Testis (tissue), 2 donors: ENCODE measurements at regions not wholly inside any gene's neighbourhood (a gene's known extent, or its start where the extent isn't known, plus 50 kb on each side); places are given as distances from the start of the nearest gene placed in this dataset.

Experiments
- POLR2A ChIP-seq: fragments of 450-650 bp; IDR thresholded peaks from one replicate; pipeline ENCODE4 v1.6.1; 2017; ENCODE audit warnings: antibody characterized with exemption, mild to moderate bottlenecking, moderate library complexity
- TF ChIP-seq, protein P1 (sequence below), 3 experiments: fragments of 450-650 bp in 2 of 3; fragments of 200-600 bp in 1 of 3; sonication (generic) in 1 of 3; IDR thresholded peaks; one replicate each; pipeline ENCODE4 v1.5.1; 2016 to 2019; ENCODE audit warnings: antibody characterized with exemption in 3 of 3, mild to moderate bottlenecking in 2 of 3, moderate library complexity in 1 of 3

DNA sequence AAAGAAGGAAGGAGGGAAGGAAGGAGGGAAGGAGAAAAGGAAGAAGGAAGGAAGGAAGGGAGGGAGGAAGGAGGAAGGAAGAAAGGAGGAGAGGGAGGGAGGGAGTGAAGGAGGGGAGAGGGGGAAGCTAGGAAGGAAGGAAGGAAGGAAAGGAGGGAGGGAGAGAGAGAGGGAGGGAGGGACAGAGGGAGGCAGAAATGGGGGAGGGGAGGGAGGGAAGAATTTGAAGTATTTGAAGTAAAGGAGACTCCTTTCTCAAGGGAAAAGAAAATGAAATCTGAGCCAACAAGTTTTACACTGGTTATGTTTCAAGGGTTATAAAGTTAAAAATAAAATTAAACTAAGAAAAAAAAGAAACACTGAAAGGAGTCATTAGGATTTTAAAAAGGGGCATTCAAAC is 431.4 kb downstream of the BRINP3 start:
- TF ChIP-seq, protein P1, sequence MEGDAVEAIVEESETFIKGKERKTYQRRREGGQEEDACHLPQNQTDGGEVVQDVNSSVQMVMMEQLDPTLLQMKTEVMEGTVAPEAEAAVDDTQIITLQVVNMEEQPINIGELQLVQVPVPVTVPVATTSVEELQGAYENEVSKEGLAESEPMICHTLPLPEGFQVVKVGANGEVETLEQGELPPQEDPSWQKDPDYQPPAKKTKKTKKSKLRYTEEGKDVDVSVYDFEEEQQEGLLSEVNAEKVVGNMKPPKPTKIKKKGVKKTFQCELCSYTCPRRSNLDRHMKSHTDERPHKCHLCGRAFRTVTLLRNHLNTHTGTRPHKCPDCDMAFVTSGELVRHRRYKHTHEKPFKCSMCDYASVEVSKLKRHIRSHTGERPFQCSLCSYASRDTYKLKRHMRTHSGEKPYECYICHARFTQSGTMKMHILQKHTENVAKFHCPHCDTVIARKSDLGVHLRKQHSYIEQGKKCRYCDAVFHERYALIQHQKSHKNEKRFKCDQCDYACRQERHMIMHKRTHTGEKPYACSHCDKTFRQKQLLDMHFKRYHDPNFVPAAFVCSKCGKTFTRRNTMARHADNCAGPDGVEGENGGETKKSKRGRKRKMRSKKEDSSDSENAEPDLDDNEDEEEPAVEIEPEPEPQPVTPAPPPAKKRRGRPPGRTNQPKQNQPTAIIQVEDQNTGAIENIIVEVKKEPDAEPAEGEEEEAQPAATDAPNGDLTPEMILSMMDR (IDR thresholded peaks at IDR 0.05) = no peak
- TF ChIP-seq POLR2A = no peak
